Inflammatory macrophage treated with lipopolysaccharide for 1 hour (primary cell): ENCODE measurements at regions not wholly inside any gene's neighbourhood (a gene's known extent, or its start where the extent isn't known, plus 50 kb on each side); places are given as distances from the start of the nearest gene placed in this dataset.

ENCODE experiments used
- DNase-seq, 2 donors: peaks; one replicate each; pipeline ENCODE4 v3.0.0-alpha.2; 2020 to 2022

- no peak for DNase-seq
Observed at GRCh38 chr4:32196950-32197688, 1477.0 kb downstream of the PCDH7 start.

GRCh38 chr4:32199639-32200038 lies 1479.5 kb downstream of the PCDH7 start:
- no peak for DNase-seq

GRCh38 chr4:32203340-32203739 lies 1483.2 kb downstream of the PCDH7 start:
- DNase-seq, result no peak

GRCh38 chr4:32206756-32207155 lies 1486.6 kb downstream of the PCDH7 start:
- no peak for DNase-seq

- no peak for DNase-seq
Observed at GRCh38 chr4:32207456-32207855, 1487.3 kb downstream of the PCDH7 start.

- no peak for DNase-seq
Observed at GRCh38 chr4:32215277-32215676, 1495.1 kb downstream of the PCDH7 start.

- DNase-seq, result no peak
Observed at GRCh38 chr4:32216502-32216901, 1496.3 kb downstream of the PCDH7 start.

GRCh38 chr4:32219306-32220075 lies 1499.3 kb downstream of the PCDH7 start:
- no peak for DNase-seq

- DNase-seq, result no peak
Observed at GRCh38 chr4:32226204-32226603, 1506.0 kb downstream of the PCDH7 start.

- DNase-seq, result no peak
Observed at GRCh38 chr4:32226733-32227132, 1506.6 kb downstream of the PCDH7 start.

GRCh38 chr4:32243926-32244325 lies 1523.8 kb downstream of the PCDH7 start:
- DNase-seq, result no peak

GRCh38 chr4:32249040-32249439 lies 1528.9 kb downstream of the PCDH7 start:
- DNase-seq, result no peak

- DNase-seq, result no peak
Observed at GRCh38 chr4:32251126-32251525, 1531.0 kb downstream of the PCDH7 start.

GRCh38 chr4:32251926-32252325 lies 1531.8 kb downstream of the PCDH7 start:
- DNase-seq, result no peak

- no peak for DNase-seq
Observed at GRCh38 chr4:32254216-32254615, 1534.0 kb downstream of the PCDH7 start.

- no peak for DNase-seq
Observed at GRCh38 chr4:32258986-32259385, 1538.8 kb downstream of the PCDH7 start.

- no peak for DNase-seq
Observed at GRCh38 chr4:32261196-32261595, 1541.0 kb downstream of the PCDH7 start.

GRCh38 chr4:32268863-32269262 lies 1548.7 kb downstream of the PCDH7 start:
- DNase-seq, result no peak

- DNase-seq, result no peak
Observed at GRCh38 chr4:32290102-32290501, 1569.9 kb downstream of the PCDH7 start.

GRCh38 chr4:32318926-32319325 lies 1598.8 kb downstream of the PCDH7 start:
- no peak for DNase-seq

GRCh38 chr4:32321421-32321820 lies 1601.3 kb downstream of the PCDH7 start:
- no peak for DNase-seq

GRCh38 chr4:32334759-32335158 lies 1614.6 kb downstream of the PCDH7 start:
- DNase-seq, result no peak

GRCh38 chr4:32337403-32337802 lies 1617.2 kb downstream of the PCDH7 start:
- no peak for DNase-seq

- DNase-seq, result no peak
Observed at GRCh38 chr4:32340591-32340990, 1620.4 kb downstream of the PCDH7 start.
